ENCODE measurements at regions not wholly inside any gene's neighbourhood (a gene's known extent, or its start where the extent isn't known, plus 50 kb on each side); places are given as distances from the start of the nearest gene placed in this dataset.

- TF ChIP-seq ZNF114 (tag by site-specific recombination; IDR thresholded peaks at IDR 0.05), result no peak
- TF ChIP-seq CTCF (tag by site-specific recombination; IDR thresholded peaks at IDR 0.05), result no peak
- no peak for TF ChIP-seq SP7 (tag by site-specific recombination; IDR thresholded peaks at IDR 0.05)
- no peak for TF ChIP-seq ZNF10 (tag by site-specific recombination; IDR thresholded peaks at IDR 0.05)
- no peak for TF ChIP-seq ZBTB48 (tag by site-specific recombination; IDR thresholded peaks at IDR 0.05)
These were observed 97.3 kb upstream of the FRMD6 start for GRCh38 chr14:51554339-51554920.
